Stimulated activated CD4-positive, alpha-beta T cell treated with anti-CD3 and anti-CD28 coated beads, TNF-alpha, amount 100 ng/mL, for 24 hours (primary cell): ENCODE measurements at regions not wholly inside any gene's neighbourhood (a gene's known extent, or its start where the extent isn't known, plus 50 kb on each side); places are given as distances from the start of the nearest gene placed in this dataset.
"Not testable (repeated sequence)": the region's sequence is repeated elsewhere in the genome, so short reads cannot be mapped to it uniquely, and the experiment has no call there.

Source experiments
- DNase-seq, 3 experiments: peaks; one replicate each; pipeline ENCODE4 v3.0.0-alpha.2; 2020; ENCODE audit warnings: low read depth in 3 of 3

DNA sequence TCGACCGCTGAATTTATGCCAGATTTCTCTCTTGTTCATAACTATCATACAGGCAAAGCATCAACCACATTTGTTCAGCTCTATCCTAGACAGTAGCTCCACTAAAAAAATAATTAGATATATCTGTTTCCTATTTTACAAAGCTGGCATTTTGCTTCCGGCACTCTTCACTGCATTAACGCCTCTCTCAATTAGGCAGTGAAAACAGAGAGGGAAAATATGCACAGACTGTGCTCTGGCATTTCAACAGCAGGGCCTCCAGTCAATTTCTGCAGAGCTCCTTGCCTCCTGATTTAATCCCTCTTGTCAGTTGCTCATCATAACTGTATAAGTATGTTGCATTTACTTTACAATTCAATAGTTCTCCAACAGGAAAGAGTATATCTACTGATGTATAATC lies 666.9 kb upstream of the INTU start:
- DNase-seq = no peak

DNA sequence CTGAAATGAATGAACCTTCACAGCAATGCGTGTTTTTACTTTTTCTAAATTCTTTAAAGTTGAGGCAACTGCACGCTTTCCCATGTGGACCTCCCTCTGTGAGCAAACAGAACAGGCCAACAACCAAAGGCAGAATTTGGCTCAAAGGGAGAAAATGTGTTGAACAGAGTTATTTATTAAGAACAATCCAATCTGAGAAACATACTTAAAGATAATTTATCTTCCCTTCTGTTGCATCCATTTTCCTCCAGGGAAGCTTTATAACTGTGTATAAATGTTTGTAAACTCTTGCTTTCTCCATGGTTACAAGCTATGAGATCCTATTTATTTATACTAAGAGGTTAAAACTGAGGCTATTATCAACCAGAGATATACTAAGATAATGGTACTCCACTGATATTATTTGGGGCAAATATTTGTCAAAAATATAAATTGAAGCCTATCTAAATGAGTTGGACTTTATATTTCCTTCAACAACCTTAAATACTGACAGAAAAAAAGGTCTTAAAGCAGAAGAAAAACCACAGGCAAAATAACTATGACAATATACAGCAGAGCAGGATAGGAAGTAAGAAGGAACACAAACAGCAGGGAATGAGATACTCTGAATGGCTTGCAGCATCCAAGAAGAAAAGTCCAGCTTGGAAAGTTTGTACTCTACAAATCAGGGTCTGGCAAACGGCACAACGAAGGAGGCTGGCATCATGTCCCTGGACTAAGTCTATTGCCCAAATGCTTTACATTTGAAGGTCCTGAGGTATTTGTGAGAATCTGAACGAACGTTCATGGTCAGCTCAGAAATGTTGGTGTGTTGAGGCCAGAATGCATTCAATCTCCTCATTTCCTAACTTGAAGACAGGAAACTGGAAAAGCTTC lies 663.2 kb upstream of the INTU start:
- DNase-seq = no peak

DNA sequence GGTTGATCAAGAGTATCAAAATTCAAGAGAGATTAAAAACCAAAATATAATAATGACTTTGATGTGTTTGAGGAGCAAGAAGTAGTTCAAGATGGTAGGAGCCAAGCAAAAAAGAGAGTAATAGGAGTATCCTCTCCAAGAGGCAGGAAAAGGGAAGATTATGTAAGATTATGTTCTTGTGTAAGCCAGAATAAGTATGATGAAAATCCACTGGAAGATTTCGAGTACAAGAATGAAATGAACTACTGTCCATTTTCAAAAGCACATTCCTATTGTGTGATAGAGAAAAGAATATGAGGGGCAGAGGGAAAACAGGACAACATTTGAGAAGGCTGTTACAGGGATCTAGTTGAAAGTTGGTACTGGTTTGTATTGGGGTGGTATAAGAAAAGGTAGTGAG lies 659.6 kb upstream of the INTU start:
- no peak for DNase-seq

DNA sequence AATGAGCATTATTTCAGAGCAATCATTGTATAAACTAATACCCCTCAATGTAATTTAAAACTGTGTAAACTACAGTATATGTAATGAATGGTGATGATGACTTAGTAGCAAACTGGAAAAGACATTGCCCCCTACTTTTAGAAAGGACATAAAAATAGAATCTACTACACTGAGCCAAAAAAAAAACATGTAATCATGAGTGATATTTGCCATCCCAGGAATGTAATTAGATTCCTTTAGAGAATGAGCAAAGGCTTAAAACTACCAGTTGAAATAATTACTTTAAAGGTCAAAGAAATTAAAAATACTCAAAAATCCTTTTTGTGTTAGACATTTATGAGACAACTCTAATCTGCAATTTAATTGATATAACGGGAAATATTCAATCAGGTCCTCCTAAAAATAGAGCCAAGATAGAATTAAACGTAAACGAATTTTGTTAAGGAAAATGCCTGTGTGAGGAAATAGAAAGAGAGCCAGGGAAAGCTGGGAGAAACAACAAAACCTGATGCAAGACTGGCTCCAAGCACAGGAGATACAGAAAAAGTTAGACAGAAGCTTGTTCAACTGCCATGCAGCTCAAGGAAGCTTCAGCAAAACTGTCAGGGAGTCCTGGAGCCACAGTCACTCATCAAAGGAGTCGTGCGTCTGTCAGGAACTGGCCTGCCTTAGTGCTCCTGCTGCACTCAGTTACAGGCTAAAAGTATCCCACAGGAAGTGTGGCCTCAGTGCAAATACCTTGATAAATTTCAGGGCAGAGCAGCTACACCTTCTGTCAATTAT lies 655.7 kb upstream of the INTU start:
- no peak for DNase-seq

DNA sequence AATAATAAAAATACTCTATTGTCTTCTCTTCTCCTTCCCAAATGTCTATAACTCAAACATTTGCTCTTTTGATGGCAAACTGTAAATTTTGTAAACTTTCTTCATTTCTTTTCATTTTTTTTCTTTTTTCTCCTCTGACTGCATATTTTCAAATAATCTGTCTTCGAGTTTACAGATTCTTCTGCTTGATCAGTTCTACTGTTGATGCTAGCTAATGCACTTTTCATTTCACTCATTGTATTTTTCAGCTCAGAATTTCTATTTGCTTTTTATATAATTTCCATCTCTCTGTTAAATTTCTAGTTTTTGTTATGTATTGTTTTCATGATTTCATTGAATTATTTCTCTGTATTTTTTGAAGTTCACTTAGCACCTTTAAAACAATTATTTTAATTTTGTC lies 646.8 kb upstream of the INTU start:
- DNase-seq = no peak

DNA sequence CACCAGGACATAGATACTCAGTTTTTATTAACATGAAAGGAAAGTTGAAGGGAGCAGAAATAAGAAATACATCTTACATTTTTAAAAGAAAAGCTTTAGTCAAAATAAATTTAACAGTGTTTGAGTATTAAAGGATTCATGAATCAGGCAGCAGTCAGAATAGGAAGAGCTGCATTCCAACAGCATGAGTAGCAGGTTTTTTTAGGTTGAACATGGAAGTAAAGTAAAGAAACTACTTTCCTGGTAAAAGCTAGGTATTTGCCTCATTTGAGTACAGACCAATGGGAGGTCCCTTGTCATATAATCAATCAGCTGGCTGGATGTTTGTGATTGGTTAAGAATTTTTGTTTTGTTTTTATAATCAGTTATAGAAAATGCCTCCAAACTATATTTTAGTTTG lies 645.9 kb upstream of the INTU start:
- DNase-seq = no peak

DNA sequence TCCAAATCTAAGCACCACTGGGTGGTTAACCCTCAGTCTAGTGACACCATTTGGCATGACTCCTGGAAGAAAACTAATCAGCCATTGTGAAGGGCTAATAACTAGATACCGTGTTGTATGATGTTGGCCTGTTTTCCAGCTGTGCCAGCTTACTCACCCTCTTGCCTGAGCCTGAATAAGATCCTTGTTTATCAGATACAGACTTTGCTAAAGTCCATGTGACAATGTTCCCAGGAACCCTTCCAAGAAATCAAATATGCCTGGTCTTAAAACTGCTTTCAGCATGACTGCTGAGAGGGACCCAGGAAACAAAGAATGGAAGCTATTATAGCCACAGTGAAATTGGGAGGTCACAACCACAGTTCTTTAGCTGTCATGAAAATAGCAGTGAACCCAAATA lies 640.8 kb upstream of the INTU start:
- no peak for DNase-seq

DNA sequence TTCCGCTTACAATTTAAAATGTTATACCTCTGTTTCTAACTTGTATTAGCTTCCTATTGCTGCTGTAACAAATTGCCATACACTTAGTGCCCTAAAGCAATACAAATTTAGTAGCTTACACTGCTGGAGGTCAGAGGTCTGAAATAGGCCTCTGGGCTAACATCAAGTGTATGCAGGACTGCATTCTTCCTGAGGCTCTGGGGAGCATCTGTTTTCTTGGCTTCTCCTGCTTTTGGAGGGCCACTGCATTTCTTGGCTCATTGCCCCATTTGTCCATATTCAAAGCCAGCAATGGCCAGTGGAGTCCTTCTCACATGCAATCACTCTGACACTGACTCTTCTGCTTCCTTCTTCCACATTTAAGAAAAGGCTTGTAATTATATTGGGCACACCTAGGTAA lies 639.8 kb upstream of the INTU start:
- no peak for DNase-seq

DNA sequence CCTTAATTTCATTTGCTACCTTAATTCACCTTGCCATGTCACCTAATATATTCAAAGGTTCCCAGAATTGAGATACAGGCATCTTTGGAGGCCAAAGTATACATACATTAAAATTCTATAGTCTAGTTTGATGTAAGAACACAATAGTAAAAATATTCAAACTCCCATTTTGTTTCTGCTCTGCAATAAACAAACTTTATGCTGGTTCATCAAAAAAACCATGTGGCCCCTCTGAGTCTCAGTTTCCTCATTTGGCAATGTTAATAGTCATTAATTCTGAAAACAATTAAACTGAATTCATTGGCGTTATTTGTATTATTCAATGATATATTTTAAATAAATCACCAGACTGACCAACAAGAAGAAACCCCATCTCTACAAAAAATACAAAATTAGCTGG lies 639.4 kb upstream of the INTU start:
- no peak for DNase-seq

DNA sequence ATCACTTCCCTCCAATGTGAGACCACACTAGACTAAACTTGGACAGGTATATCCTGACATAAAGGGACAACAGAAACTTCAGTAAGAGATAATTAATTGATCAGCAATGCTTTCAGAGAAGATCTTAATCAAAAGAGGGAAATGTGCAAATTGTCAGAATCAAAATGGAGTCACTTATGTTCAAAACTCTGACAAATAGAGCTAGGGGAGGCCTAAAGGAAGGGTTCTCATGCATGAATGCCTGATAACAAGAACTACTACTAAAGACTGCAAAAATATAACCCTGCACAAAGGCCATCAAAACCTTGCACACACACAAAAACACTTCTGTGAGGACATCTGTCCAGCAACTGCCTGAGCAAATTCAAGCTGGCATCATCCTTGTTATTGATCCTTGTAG lies 637.5 kb upstream of the INTU start:
- no peak for DNase-seq

DNA sequence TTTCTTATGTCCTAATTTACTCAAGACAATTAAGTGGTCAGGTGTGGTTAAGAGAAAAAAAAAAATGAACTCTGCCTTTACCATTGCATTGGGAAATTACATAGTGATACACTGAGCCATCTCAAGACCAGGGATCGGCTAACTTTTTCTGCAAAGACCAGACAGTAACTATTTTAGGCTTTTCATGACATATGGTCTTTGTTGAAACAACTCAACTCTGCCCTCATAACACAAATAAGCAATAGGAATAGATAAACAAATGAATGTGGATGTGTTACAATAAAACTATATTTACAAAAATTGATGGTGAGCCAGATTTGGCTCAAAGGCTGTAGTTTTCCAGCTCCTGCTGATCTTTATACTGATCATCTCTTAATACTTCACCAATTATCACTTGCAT lies 632.6 kb upstream of the INTU start:
- DNase-seq = no peak

DNA sequence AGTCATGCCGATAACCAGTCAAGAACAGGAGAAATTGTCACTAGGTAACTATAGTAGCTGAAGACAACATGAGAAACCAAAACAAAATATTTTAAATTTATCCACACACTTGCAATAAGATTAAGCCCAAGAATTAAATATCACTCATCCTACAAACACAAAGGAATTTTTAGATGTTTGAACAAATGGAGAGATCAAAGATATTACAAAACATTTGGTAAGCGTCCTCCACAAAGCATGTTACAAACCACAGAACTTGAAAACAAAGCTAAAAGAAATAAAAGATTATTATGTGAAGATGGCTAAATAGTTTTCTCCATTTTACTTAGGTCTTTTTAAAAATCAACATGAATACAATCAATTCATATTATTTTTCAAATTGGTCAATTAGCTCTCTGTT lies 631.9 kb upstream of the INTU start:
- DNase-seq = no peak

DNA sequence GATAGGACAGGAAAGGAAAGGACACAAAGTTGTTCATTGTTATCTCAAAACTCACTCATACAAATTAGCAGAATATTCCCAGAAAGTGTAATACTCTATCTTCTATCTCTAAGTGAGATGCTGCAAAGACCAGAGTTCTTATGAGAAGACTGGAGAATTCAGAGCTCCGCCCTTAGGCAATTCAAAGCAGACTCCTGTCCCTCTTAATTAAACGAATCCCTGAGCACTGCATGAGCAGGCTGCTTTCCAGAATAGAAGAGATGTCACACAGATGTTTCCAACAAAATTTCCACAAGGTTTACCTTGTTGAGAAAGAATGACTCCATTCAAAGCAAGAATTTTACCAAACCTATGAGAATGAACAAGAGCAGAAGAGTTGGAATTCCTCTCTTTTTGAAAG lies 630.8 kb upstream of the INTU start:
- no peak for DNase-seq

DNA sequence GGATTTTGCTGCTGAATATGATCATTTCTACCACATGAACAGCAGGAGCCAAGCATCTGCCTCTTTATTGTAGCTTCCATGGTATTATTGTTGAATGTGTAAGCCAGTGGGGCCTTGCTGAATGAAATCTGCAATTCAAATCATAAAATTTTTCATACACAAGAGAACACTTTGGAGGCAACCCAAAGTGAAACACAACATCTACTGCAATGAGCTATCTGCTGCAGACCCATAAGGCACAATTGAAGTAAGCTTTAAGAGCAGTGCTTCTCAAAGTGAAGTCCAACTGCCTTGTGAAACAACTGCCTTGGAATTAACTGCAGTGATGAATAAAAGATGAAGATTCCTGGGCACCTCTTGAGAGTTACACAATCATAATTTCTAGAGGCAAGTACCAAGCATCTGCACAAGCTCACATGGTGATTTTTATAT lies 626.3 kb upstream of the INTU start:
- DNase-seq = no peak

DNA sequence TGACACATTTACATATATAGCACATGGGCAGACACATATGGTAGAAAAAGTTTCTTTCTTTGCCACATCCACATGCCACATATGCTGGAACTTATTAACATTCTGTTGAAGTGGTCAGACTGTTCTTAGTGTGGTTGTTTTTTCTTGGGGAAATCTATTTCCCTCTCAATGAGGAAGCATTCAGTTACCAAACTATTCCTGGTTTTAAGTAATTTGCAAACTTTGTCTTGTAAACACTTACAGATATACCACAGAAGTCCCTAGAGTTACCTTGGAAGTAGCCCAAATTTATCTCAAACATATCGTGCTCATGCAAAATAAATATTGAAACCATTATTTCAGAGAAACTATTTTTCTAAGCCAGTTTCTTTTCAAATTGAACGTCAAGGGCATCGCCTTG lies 625.5 kb upstream of the INTU start:
- DNase-seq = no peak

DNA sequence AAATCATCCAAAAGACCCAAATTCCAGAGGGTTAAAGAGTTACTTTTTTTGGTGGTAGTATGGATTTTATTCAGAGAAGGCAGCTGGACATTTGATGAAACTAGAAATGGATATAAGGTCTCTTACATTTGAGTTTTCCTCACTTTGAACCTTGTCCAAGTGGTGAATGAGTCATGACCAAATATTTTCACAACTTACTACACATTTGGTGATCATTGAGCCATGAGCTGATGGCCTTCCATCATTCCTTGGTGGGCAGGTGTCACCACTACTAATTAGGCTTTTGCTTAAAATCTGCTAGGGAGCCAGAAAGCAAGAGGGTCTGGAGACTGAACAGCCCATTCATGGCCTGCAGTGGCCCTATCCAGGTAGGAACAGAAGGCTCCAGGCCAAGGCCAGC lies 620.2 kb upstream of the INTU start:
- no peak for DNase-seq

DNA sequence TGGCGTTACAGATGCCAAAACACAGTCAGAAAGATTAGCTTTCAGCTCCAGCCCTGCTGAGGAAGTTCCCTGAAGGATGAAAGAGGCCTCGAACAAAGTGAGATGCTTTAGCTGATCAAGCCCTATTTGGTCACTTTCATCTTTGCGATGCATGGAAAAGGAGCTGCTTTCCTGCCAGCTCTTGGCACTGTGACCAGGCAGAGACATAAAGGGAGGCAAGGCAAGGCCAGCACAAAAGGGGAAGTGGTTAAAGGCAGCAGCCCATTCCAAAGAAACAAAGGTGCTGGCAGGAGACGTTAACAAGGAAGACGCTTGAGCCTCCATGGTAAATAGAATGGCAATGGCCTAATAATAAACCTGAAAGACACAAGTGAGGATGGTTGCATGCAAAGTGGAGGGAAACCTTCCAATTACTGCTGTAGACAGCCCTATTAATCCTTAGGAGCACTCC lies 617.1 kb upstream of the INTU start:
- DNase-seq = no peak

DNA sequence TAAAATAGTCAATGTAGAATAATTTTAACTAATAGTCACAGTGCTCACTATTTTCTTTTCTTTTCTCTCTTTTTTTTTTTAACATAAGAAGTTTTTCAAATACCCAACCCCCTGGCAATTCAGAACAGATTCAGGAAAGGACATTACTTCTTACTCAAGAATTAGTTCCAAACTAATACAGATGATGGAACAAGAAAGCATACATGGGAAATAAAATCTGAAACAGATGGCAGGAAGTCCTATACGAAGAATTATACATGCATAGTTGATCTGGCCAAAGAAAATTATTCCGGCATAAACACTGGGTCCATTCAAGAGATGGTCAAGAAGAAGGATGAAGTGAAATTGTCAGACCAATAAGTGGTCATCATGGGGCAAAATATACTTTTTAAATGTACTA lies 614.4 kb upstream of the INTU start:
- no peak for DNase-seq

DNA sequence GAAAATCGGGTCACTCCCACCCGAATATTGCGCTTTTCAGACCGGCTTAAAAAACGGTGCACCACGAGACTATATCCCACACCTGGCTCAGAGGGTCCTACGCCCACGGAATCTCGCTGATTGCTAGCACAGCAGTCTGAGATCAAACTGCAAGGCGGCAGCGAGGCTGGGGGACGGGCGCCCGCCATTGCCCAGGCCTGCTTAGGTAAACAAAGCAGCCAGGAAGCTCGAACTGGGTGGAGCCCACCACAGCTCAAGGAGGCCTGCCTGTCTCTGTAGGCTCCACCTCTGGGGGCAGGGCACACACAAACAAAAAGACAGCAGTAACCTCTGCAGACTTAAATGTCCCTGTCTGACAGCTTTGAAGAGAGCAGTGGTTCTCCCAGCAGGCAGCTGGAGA lies 611.9 kb upstream of the INTU start:
- DNase-seq = not testable (repeated sequence)

DNA sequence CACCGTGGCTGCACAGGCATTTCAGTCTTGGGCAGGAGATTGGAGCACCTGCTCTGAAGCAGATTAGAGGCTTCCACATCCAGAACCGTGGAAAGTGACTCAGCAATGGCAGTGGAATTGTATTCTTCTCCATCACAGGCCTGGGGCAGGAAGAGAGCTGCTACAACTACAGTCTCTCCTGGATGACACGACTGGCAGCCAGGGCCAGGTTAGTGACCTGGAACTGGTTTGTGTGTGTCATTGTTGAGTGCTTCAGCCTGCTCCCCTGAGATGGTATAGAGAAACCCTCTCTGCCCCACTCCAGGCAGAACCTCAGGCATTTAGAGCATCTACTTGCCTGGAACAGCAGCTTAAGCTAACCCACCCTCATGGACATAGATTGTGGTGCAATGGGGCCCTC lies 596.5 kb upstream of the INTU start:
- DNase-seq = no peak

DNA sequence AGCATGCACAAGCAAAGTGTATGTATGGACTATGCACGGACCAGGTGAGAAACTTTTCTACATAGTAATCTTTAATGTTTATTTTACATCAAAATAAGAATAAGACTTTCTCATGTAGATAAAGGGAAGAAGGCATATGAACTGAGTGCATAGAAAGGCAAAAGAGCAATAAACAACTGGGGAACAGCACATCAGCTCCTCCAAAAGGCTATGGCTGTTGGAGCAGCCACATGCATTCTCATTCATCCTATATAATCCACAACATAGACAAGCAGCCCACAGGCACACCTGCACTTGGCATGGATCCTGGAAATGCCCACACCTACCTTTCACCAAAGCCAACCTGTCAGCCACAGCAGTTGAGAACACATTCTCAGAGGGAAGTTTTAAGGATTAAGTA lies 586.9 kb upstream of the INTU start:
- DNase-seq = no peak

DNA sequence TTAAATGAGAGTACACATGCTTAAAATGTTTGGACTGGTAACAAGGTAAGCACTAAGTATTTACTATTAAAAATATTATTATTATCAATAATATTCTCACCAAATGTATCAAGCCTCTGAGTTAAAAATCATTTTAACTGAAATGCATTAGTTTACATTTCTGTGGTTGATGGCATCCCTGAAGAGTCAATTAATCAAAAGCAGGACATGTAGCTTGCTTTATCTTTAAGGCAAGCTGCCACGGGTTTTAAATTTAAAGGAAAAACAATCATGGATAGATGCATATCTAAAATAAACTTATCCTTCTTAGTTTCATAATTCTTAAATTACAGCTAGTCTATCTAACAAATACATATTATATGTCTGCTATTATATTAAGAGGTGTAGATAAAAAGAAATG lies 584.8 kb upstream of the INTU start:
- no peak for DNase-seq

DNA sequence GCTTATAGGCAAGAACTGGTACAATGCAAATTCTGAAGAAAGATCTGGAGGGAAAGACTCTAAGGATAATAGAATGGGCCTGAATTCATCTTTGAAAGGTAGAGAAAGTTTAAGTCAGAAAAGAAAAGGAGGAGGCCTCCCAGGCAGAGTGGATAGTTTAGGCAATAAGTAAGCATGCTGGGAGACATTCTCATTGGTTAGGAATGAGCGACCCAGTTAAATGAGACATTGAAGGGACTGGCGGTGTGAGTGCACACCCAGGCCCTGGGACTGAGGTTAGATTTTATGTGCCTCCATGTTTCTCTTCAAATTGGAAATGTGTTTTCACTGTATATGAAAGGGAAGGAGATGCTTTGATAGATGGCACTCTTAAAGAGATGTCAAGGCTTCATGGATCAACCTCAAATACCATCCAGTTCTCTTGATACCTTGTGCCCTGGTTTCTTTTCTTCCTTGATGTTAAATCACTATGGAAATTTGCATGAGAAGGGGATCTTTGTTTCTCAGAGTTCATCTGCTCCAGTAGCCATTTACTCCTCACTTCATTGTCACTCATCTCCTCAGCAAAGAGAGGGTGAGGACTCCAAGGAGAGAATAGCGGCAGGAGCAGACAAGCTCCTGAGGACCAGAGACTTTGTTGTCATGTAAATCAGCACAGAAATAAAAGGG lies 584.2 kb upstream of the INTU start:
- DNase-seq = no peak
